ENCODE measurements at regions not wholly inside any gene's neighbourhood (a gene's known extent, or its start where the extent isn't known, plus 50 kb on each side); places are given as distances from the start of the nearest gene placed in this dataset.

DNA sequence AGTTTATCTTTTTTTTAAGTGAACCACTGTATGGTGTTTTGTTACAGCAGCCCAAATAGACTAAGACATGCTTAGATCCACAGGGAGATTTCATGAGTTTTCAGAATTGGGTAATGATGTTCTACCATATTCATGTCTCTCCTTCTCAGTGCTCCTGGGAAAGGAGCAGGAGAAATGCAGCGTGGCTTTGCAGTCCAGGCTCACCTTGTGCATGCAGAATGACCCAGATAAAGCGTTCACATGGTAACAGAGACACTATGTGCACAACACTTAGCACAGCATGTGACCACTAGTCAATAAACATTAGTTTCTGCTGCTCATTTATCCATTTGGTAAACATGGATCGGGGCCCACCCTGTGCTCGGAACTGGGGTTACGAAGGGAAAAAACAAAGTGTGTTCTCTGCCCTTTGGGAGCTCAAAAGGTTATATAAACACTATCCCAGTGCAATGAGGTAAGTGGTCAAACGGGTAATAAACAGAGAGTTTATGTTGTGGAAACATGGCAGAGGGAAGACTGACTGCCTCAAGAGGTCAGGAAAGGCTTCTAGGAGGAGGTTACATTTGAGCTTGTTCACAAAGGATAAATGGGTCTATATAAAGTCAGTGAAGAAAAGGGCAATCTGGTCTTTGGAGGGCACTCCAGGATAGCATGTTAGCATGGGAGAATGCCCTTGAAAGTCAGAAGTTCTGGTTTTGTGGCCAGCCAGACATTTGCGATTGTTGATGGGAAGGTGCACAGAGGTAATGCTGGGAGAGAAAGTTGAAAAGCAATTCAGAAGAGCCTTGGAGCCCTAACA is 299.2 kb downstream of the TDRD15 start (continued):
- TF ChIP-seq, protein P1, sequence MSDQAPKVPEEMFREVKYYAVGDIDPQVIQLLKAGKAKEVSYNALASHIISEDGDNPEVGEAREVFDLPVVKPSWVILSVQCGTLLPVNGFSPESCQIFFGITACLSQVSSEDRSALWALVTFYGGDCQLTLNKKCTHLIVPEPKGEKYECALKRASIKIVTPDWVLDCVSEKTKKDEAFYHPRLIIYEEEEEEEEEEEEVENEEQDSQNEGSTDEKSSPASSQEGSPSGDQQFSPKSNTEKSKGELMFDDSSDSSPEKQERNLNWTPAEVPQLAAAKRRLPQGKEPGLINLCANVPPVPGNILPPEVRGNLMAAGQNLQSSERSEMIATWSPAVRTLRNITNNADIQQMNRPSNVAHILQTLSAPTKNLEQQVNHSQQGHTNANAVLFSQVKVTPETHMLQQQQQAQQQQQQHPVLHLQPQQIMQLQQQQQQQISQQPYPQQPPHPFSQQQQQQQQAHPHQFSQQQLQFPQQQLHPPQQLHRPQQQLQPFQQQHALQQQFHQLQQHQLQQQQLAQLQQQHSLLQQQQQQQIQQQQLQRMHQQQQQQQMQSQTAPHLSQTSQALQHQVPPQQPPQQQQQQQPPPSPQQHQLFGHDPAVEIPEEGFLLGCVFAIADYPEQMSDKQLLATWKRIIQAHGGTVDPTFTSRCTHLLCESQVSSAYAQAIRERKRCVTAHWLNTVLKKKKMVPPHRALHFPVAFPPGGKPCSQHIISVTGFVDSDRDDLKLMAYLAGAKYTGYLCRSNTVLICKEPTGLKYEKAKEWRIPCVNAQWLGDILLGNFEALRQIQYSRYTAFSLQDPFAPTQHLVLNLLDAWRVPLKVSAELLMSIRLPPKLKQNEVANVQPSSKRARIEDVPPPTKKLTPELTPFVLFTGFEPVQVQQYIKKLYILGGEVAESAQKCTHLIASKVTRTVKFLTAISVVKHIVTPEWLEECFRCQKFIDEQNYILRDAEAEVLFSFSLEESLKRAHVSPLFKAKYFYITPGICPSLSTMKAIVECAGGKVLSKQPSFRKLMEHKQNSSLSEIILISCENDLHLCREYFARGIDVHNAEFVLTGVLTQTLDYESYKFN (CRISPR knock-in tag; conservative IDR thresholded peaks at IDR 0.05), result peak; percentile 89
- TF ChIP-seq ZBTB3 (CRISPR knock-in tag; IDR thresholded peaks at IDR 0.05; ENCODE audit: borderline replicate concordance, low read depth), result no peak
- TF ChIP-seq, protein P2, sequence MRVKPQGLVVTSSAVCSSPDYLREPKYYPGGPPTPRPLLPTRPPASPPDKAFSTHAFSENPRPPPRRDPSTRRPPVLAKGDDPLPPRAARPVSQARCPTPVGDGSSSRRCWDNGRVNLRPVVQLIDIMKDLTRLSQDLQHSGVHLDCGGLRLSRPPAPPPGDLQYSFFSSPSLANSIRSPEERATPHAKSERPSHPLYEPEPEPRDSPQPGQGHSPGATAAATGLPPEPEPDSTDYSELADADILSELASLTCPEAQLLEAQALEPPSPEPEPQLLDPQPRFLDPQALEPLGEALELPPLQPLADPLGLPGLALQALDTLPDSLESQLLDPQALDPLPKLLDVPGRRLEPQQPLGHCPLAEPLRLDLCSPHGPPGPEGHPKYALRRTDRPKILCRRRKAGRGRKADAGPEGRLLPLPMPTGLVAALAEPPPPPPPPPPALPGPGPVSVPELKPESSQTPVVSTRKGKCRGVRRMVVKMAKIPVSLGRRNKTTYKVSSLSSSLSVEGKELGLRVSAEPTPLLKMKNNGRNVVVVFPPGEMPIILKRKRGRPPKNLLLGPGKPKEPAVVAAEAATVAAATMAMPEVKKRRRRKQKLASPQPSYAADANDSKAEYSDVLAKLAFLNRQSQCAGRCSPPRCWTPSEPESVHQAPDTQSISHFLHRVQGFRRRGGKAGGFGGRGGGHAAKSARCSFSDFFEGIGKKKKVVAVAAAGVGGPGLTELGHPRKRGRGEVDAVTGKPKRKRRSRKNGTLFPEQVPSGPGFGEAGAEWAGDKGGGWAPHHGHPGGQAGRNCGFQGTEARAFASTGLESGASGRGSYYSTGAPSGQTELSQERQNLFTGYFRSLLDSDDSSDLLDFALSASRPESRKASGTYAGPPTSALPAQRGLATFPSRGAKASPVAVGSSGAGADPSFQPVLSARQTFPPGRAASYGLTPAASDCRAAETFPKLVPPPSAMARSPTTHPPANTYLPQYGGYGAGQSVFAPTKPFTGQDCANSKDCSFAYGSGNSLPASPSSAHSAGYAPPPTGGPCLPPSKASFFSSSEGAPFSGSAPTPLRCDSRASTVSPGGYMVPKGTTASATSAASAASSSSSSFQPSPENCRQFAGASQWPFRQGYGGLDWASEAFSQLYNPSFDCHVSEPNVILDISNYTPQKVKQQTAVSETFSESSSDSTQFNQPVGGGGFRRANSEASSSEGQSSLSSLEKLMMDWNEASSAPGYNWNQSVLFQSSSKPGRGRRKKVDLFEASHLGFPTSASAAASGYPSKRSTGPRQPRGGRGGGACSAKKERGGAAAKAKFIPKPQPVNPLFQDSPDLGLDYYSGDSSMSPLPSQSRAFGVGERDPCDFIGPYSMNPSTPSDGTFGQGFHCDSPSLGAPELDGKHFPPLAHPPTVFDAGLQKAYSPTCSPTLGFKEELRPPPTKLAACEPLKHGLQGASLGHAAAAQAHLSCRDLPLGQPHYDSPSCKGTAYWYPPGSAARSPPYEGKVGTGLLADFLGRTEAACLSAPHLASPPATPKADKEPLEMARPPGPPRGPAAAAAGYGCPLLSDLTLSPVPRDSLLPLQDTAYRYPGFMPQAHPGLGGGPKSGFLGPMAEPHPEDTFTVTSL (CRISPR knock-in tag; IDR thresholded peaks at IDR 0.05; ENCODE audit: borderline replicate concordance), result no peak
- no peak; the same call in 1 of the 2 replicates for TF ChIP-seq EHMT2 (IDR thresholded peaks at IDR 0.05; ENCODE audit: borderline replicate concordance, low read depth, low read length)
- no peak for TF ChIP-seq TSC22D2 (CRISPR knock-in tag; IDR thresholded peaks at IDR 0.05; ENCODE audit: borderline replicate concordance)
- no peak for TF ChIP-seq HNRNPK (IDR thresholded peaks at IDR 0.05; ENCODE audit: low read depth, low read length, poor library complexity, severe bottlenecking)
- no peak for TF ChIP-seq SALL2 (CRISPR knock-in tag; IDR thresholded peaks at IDR 0.05)
- TF ChIP-seq, protein P3, sequence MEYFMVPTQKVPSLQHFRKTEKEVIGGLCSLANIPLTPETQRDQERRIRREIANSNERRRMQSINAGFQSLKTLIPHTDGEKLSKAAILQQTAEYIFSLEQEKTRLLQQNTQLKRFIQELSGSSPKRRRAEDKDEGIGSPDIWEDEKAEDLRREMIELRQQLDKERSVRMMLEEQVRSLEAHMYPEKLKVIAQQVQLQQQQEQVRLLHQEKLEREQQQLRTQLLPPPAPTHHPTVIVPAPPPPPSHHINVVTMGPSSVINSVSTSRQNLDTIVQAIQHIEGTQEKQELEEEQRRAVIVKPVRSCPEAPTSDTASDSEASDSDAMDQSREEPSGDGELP (IDR thresholded peaks at IDR 0.05; ENCODE audit: borderline replicate concordance, low read depth), result no peak
- TF ChIP-seq, protein P4, sequence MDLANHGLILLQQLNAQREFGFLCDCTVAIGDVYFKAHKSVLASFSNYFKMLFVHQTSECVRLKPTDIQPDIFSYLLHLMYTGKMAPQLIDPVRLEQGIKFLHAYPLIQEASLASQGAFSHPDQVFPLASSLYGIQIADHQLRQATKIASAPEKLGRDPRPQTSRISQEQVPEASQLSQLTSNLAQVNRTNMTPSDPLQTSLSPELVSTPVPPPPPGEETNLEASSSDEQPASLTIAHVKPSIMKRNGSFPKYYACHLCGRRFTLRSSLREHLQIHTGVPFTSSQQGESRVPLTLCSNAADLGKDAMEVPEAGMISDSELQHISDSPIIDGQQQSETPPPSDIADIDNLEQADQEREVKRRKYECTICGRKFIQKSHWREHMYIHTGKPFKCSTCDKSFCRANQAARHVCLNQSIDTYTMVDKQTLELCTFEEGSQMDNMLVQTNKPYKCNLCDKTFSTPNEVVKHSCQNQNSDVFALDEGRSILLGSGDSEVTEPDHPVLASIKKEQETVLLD (CRISPR knock-in tag; IDR thresholded peaks at IDR 0.05; ENCODE audit: low read depth), result no peak
- TF ChIP-seq BCL6 (CRISPR knock-in tag; IDR thresholded peaks at IDR 0.05), result peak; percentile 38; the same call in 1 of the 2 replicates
- no peak for TF ChIP-seq NFATC3 (CRISPR knock-in tag; IDR thresholded peaks at IDR 0.05)
- TF ChIP-seq HHEX (CRISPR knock-in tag; IDR thresholded peaks at IDR 0.05), result peak; percentile 55; the same call in 1 of the 2 replicates
- TF ChIP-seq, protein P5, sequence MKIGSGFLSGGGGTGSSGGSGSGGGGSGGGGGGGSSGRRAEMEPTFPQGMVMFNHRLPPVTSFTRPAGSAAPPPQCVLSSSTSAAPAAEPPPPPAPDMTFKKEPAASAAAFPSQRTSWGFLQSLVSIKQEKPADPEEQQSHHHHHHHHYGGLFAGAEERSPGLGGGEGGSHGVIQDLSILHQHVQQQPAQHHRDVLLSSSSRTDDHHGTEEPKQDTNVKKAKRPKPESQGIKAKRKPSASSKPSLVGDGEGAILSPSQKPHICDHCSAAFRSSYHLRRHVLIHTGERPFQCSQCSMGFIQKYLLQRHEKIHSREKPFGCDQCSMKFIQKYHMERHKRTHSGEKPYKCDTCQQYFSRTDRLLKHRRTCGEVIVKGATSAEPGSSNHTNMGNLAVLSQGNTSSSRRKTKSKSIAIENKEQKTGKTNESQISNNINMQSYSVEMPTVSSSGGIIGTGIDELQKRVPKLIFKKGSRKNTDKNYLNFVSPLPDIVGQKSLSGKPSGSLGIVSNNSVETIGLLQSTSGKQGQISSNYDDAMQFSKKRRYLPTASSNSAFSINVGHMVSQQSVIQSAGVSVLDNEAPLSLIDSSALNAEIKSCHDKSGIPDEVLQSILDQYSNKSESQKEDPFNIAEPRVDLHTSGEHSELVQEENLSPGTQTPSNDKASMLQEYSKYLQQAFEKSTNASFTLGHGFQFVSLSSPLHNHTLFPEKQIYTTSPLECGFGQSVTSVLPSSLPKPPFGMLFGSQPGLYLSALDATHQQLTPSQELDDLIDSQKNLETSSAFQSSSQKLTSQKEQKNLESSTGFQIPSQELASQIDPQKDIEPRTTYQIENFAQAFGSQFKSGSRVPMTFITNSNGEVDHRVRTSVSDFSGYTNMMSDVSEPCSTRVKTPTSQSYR (CRISPR knock-in tag; IDR thresholded peaks at IDR 0.05; ENCODE audit: borderline replicate concordance), result no peak

Measured in HepG2 (cell line).